GM18867 (cell line): ENCODE measurements at regions not wholly inside any gene's neighbourhood (a gene's known extent, or its start where the extent isn't known, plus 50 kb on each side); places are given as distances from the start of the nearest gene placed in this dataset.
"Not testable (repeated sequence)": the region's sequence is repeated elsewhere in the genome, so short reads cannot be mapped to it uniquely, and the experiment has no call there.

Experiments used
- ATAC-seq: cut with Tn5 transposase; IDR thresholded peaks from one replicate; pipeline ENCODE4 v1.9.1; 2021; ENCODE audit warnings: mild to moderate bottlenecking, moderate library complexity; ENCODE audit not compliant: unreplicated experiment

DNA sequence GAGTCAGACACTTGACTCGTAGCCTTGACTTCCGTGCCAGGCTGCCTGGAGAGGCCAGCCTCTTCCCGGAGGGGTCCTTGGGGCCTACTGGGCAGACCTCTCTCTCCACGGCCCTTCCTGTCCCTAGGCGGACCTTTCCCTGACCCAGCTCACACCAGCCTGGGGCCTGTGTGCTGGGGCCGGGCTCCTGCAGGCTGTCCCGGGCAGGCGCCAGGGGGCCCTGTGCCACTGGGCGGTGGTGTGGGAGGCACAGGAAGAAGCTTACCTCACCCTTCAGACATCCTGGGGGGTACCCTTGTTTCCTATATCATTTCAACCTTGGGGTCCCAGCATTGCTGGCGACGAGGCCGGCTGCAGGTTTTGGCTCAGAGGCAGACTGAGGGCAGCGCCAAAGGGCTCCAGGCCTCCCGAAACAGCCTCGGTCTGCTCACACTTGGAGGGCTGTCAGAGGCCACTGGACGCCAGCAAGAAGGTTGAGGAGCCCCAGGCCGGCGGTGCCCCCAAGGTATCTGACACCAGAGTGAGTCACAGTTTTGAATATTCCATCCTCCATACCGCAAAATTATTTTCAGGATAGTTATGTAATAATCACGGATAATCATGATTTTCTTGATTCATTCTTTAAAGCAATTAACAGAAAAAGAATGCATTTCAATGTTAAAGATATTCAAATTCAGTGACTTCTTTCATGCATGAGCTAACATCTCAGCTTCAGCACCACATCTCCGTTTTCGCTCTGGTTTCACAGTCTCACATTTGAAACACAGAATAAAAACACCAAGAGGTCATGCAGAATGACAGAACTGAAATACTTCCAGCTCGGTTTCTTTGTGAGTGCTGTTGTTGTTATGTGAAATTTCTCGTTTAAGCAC, 3967.6 kb upstream of the TPTE start:
- peak; percentile 49 for ATAC-seq

DNA sequence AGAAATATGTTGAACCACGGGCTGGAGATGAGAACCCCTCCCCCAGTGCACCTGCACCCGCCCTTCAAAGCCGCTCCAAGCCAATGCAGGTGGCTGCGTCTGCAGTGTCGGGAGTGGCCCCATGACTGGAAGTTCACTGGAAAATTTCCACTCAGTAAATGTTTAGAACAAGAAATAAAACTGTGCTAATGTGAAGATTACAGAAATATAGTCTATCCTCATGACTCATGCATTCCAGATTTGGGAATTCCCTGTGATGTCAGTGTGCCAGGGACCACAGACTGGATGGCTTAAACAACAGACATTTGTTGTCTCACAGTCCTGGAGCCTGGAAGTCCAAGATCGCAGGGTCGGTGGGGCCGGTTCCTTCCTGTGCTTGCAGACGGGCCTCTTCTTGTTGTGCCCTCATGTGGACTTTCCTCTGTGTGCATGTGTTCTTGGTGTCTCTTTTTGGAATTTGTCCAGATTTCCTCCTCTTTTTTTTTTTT, 3967.0 kb upstream of the TPTE start:
- ATAC-seq: not testable (repeated sequence)

DNA sequence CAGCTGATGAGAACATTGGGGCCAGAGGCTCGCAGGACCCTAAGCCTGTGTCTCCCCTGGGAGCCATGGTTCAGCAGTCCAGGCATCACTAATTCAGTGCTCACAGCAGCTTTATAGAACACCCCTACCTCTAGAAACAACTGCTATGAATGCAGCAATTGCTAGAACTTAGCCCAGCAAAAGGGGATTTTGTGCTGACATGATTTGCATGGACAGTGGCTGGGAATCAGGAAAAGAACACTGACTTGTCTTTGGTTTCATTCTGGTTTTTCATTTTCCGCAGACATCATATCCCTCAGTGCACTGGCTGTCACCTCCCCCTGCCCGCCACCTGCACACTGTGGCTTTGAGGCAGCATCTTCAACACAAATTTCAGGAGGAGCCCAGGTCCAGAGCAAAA, 3964.9 kb upstream of the TPTE start:
- ATAC-seq: not testable (repeated sequence)

DNA sequence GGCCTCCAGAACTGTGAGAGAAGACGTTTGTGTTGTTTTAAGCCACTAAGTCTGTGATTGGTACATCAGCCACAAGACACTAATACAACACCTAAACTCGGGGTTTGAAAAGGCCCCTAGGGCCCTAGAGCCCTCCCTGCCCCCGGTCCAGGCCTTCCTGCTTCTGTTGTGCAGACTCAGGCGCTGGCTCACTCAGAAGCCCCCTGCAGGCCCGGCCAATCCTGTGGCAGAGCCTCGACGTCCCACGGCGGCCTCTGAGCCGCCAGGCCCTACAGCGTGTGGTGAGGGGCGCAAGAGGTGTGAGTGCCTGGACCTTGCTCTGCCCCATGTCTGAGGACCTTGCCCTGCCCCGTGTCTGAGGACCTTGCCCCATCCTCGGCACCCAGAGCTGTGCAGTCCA, 3964.0 kb upstream of the TPTE start:
- ATAC-seq: not testable (repeated sequence)

DNA sequence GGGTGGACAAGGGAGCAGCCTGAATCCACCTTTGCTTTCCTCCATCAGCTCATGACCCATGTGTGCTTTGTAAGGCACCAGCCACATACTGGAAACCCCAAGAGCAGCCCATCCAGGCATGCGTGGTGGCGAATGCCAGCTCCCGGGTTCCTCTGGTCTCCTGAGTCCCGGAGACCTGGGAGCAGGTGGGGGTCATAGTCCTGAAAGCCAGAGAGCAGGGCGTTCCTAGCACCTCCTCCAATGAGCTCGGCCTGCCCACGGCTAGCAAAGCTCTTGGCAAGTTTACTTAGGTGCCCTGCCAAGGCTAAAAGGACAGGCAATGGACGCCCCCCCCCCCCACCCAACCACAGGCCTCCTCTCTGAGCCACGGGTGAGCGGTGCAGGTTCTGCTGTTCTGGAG, 3960.2 kb upstream of the TPTE start:
- ATAC-seq: not testable (repeated sequence)

DNA sequence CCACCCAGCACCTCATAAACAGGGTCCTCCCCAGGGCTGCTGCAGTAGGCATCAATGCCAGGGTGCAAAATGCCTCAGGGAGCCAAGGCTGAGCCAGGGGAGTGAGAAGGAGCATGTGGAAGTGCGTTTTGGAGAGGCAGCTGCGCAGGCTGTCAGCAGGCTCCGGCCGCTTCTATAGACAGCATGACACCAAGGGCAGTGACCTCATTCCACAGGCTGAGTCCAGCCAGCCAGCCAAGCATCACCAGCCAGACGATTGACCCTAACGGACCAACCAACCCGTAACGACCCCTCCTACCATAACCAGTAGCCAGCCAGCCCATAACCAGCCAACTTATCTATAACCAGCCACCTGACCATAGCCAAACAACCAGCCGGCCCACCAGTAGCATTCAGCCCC, 3959.8 kb upstream of the TPTE start:
- not testable (repeated sequence) for ATAC-seq

DNA sequence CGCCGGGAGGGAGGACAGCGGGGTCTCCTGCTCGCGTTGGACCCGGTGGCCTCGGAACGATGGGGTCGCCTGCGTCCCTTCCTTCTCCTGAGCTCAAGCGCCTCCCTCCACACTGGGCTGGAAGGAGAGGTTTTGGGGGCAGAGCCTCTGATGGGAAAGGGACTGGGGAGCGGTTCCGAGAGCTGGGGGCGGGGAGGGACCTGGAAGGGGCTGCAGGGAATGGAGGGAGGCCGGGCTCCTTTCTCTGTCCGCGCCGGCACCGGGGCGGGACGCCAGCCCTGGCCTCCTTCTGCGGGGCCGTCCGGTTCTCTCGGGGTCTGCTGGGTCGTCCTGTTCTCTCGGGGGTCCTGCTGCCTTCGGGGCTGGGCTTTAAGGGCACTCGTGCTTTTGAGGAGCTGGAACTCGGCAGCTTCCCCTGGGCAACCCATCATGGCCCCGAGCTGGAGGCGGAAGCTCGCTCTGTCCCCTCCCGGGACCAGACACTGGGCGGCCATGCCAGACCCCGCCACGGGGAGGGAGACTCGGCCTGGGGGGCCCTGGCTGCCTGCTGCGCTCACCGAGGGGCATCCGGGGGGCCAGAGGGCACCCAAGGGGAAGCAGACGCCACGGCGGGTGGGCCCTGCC, 3956.7 kb upstream of the TPTE start:
- not testable (repeated sequence) for ATAC-seq

DNA sequence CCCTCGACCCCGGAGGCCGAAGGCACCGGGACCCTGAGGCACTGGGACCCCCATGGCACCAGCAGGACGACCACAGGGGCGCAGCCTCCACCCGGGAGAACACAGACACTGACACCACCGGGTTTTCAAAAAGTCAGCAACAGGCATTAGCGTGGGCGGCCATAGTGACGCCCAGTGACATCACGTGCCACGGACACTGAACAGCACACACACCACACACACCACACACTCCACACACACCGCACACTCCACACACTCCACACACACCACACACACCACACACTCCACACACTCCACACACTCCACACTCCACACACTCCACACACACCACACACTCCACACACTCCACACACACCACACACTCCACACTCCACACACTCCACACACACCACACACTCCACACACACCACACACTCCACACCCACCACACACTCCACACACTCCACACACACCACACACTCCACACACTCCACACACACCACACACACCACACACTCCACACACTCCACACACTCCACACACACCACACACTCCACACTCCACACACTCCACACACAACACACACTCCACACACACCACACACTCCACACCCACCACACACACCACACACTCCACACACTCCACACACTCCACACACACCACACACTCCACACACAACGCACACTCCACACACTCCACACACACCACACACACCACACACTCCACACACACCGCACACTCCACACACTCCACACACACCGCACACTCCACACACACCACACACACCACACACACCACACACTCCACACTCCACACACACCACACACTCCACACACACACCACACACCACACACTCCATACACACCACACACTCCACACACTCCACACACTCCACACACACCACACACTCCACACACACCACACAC, 3955.9 kb upstream of the TPTE start:
- ATAC-seq: not testable (repeated sequence)

DNA sequence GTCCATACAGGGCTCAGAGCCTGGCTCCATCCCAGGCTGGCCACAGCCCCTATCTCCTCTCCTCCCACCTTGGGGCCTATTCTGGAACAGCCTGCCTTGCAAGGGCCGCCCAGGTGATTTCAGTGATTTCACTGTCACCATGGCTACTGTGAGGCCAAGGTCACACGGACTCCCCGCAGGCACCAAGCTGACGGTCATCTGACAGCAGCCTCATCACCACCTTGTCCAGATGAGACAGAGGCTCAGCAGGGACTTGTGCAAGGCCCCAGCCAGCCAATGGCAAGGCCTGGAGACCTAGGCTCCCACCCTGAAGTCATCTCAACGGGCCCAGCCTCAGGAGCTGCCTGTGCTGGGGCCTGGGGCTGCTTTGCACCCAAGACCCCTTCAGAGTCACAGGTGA, 3953.8 kb upstream of the TPTE start:
- not testable (repeated sequence) for ATAC-seq

DNA sequence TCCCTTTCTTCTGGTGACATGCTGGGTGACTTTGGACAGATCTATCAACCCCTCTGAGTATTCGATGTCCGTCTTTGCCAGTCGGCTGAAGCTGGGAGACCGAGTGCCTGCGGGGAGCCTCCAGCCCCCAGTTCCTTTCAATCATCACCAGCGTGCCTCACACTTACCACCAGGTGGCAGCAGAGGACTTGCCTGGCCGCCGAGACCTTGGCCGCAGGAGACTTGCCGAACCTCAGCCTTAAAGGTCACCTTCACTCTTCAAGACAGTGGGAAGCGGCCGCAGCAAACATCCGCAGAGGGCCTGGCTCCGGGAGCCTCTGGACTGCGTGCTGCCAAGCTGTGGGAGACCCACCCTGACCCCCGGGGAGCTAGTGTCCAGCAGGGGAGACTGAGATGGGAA, 3952.2 kb upstream of the TPTE start:
- peak; percentile 58 for ATAC-seq

DNA sequence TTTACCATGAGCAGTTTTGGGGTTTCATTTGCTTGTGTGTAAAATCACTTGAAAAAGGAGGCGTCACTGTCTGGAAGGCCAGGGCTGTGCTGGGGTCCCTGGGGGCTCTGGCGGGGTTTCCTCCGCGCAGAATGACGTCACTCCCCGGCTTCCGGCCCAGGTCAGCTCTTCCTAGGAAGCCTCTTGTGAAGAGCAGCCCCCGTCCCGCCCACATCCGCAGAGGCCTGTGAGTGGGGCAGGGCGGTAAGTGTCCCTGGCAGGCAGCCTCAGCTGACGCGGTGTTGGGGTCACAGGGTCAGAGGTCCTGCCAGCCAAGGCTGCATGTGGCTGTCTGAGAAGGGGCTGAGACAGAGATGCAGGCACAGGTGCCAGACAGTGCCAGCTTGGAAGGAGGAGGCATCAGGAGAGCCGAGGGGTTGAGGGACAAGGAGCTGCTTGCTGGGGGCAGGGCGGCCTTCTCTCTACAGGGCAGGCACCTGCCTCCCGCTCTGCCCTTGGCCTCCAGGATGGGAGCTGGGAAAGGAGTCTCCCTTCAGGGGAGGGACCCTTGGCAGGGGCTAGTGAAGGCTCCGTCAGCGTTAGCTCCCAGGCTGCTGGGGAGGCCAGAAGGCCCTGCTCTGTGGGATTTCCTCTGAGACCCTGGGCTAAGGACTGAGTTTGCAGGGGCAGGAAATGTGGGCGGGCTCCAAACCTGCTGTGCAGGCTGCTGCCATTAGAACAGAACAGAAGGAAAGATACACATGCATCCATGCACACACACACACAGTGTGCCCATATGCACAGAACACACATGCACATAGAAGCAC, 3951.6 kb upstream of the TPTE start:
- ATAC-seq: peak; percentile 47

DNA sequence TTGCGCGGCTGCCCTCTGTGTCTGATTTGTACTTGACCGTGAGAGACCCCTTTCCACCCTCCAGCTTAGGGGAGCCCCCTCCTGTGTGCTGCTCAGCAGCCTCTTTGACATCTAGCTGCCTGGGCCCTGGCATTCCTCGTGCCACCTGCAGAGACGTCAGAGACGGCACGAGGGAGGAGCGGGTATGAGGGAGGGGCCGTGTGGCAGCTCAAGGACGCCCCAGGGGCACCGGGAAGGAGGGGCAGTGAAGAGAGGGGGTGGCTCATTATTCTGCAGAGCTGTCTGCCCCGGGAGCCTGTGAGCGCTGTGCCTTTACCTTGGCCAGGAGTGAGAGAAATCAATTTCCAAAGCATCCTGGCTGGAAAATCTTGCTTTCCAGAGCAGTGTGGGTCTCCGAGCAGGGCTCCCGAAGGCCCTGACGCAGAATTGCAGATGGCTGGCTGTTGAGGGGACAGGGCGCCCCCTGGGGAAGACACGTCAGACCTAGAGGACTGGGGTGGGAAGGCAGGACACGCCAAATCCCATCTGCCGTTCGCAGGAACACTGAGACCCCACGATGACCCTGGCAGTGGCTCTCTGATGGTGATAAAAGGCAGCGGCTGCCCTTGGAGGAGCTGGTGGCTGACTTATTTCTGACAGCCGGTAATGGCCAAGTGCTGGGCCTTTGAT, 3950.5 kb upstream of the TPTE start:
- ATAC-seq: not testable (repeated sequence)

DNA sequence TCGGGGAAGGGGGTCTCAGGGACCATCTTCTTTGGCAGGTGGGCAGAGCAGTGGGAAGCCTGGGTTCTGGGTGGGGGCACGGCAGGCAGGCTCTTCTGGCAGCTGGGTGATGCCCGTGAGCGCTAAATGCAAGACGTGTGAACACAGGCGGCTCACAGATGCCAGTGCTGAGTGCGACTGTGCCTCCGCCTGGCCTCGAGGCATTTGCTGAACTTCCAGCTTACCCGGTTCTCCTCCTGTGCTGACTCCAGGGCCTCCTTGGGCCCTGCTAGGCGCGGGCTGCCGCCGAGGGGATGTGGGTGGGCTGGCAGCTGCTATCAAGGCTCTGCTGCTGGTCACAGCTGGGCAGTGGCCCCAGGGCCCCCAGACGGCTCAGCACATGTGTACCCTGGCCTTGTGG, 3947.8 kb upstream of the TPTE start:
- ATAC-seq: not testable (repeated sequence)

DNA sequence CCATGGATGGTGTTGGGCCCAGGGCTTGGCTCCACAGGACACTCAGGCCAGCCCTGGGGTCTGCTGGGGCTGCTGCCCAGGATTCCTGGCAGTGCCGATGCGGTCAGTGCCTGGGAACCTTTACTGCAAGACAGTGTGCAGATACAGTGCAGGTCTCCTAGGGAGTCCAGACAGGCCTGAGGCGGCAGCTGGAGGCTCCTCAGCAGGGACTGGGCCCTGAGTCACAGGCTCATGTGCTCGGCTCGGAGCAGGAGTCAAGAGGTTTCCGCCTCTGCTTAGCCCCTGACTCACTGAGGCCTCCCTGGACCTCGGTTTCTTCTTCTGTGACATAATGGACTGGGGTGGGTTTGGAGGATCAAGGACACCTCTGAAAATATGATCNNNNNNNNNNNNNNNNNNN, 3941.6 kb upstream of the TPTE start:
- not testable (repeated sequence) for ATAC-seq
